Effector memory CD8-positive, alpha-beta T cell (primary cell): ENCODE measurements at regions not wholly inside any gene's neighbourhood (a gene's known extent, or its start where the extent isn't known, plus 50 kb on each side); places are given as distances from the start of the nearest gene placed in this dataset.
"Not testable (repeated sequence)": the region's sequence is repeated elsewhere in the genome, so short reads cannot be mapped to it uniquely, and the experiment has no call there.

Experiments
- ATAC-seq: fragments of 150-1000 bp; cut with Tn5 transposase; replicated peaks from 2 replicates; pipeline ENCODE4 v1.10.0; 2021; ENCODE audit warnings: mild to moderate bottlenecking, moderate library complexity
- DNase-seq, 3 experiments: peaks; one replicate each; pipeline ENCODE4 v3.0.0; 2021
- H3K27ac Mint-ChIP-seq, 2 donors: one replicate each; pipeline ENCODE4 v1.8.0; 2022; ENCODE audit warnings: mild to moderate bottlenecking in 2 of 2, mixed read lengths in 2 of 2, moderate library complexity in 2 of 2
- H3K27me3 Mint-ChIP-seq, 2 donors: one replicate each; pipeline ENCODE4 v1.8.0; 2022; ENCODE audit warnings: mixed read lengths in 2 of 2
- H3K36me3 Mint-ChIP-seq: one replicate; pipeline ENCODE4 v1.8.0; 2022; ENCODE audit warnings: mild to moderate bottlenecking, moderate library complexity, mixed read lengths; ENCODE audit not compliant: insufficient read depth
- H3K4me1 Mint-ChIP-seq, 2 donors: one replicate each; pipeline ENCODE4 v1.8.0; 2022; ENCODE audit warnings: low read depth in 2 of 2, mixed read lengths in 2 of 2
- H3K4me3 Mint-ChIP-seq, 2 donors: one replicate each; pipeline ENCODE4 v1.8.0; 2022; ENCODE audit warnings: mild to moderate bottlenecking in 2 of 2, mixed read lengths in 2 of 2, moderate library complexity in 2 of 2
- H3K9me3 Mint-ChIP-seq, 2 donors: one replicate each; pipeline ENCODE4 v1.8.0; 2022; ENCODE audit warnings: mixed read lengths in 2 of 2

DNA sequence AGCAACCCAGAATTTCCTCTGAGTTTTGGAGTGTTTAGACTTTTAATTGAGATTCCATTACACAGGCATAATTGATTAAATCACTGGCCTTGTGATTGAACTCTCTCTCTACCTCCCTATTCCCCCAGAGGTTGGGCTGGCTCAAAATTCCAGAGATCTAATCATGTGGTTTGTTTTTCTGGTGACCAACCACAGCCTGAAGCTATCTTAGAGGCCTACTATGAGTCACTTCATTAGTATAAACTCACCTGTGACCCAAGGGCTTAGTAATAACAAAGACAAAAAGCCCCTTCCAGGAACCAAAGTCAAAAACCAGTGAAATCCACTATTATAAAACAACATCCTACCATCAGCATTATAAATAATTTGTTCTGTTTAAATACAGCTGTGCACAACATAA, 992.5 kb upstream of the CITED2 start:
- Mint-ChIP-seq H3K27me3 (no peaks in the 10 kb centered on the region), H3K9me3 (peaks cover 0 to 2% of the 10 kb centered on the region in 2 donors), H3K36me3 (no peaks in the 10 kb centered on the region), H3K4me1 (no peaks in the 10 kb centered on the region), H3K4me3 (no peak overlapping the region), H3K27ac (no peak overlapping the region)
- ATAC-seq (no peak), DNase-seq (no peak)

DNA sequence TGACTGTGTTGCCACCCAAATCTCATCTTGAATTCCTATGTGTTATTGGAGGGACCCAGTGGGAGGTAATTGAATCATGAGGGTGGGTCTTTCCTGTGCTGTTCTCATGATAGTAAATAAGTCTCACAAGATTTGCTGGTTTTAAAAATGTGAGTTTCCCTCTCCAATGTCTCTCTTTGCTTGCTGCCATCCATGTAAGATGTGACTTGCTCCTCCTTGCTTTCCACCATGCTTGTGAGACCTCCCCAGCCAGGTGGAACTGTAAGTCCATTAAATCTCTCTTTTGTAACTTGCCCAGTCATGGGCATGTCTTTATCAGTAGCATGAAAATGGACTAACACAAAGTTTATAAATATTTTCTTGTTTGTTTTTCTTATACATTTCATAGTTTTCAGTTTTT, 990.5 kb upstream of the CITED2 start:
- no peaks in the 10 kb centered on the region for H3K4me1 Mint-ChIP-seq
- H3K9me3 Mint-ChIP-seq, result peaks cover 0 to 2% of the 10 kb centered on the region in 2 donors
- H3K27ac Mint-ChIP-seq, result no peak overlapping the region
- no peak overlapping the region for H3K4me3 Mint-ChIP-seq
- no peak for ATAC-seq
- no peaks in the 10 kb centered on the region for H3K36me3 Mint-ChIP-seq
- DNase-seq, result no peak
- no peaks in the 10 kb centered on the region for H3K27me3 Mint-ChIP-seq

GRCh38 chr6:140360651-140361050, 986.2 kb upstream of the CITED2 start:
- no peak for DNase-seq
- Mint-ChIP-seq H3K4me1 (no peaks in the 10 kb centered on the region), H3K9me3 (peaks cover 0 to 2% of the 10 kb centered on the region in 2 donors), H3K27ac (no peak overlapping the region), H3K27me3 (no peaks in the 10 kb centered on the region), H3K36me3 (no peaks in the 10 kb centered on the region), H3K4me3 (no peak overlapping the region)
- ATAC-seq, result no peak

DNA sequence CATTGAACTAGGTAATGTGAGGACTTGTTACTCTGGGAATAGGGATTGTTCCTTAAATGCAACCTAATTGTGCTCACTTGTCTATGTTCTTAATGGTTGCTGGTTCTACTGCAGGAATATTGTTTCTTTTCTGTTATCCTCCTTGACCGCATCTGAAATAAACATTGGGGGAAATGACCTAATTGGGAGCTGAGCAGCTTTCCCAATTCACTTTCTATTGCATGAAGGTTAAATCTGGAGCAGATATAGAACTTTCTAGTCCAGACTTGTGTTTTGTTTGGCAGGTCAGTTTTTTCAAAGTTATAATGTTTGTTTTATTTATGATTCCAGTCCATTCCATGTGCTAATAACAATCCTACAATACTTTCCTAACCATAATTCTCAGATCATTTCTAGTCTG, 981.0 kb upstream of the CITED2 start:
- Mint-ChIP-seq H3K4me1 (no peaks in the 10 kb centered on the region), H3K27ac (no peak overlapping the region), H3K4me3 (no peak overlapping the region), H3K36me3 (no peaks in the 10 kb centered on the region), H3K27me3 (no peaks in the 10 kb centered on the region), H3K9me3 (no peaks in the 10 kb centered on the region)
- ATAC-seq (no peak), DNase-seq (no peak)

GRCh38 chr6:140354296-140354695, 979.8 kb upstream of the CITED2 start:
- no peaks in the 10 kb centered on the region for H3K36me3 Mint-ChIP-seq
- no peak overlapping the region for H3K4me3 Mint-ChIP-seq
- ATAC-seq (no peak), DNase-seq (no peak)
- no peaks in the 10 kb centered on the region for H3K4me1 Mint-ChIP-seq
- no peak overlapping the region for H3K27ac Mint-ChIP-seq
- H3K9me3 Mint-ChIP-seq, result no peaks in the 10 kb centered on the region
- H3K27me3 Mint-ChIP-seq, result no peaks in the 10 kb centered on the region

GRCh38 chr6:140353536-140353935, 979.1 kb upstream of the CITED2 start:
- Mint-ChIP-seq H3K27ac (no peak overlapping the region), H3K27me3 (no peaks in the 10 kb centered on the region), H3K4me1 (no peaks in the 10 kb centered on the region), H3K9me3 (no peaks in the 10 kb centered on the region), H3K36me3 (no peaks in the 10 kb centered on the region), H3K4me3 (no peak overlapping the region)
- ATAC-seq, result no peak
- DNase-seq, result no peak

GRCh38 chr6:140346428-140346827, 972.0 kb upstream of the CITED2 start:
- DNase-seq (no peak), ATAC-seq (no peak)
- Mint-ChIP-seq H3K36me3 (peaks cover 2% of the 10 kb centered on the region), H3K4me3 (no peak overlapping the region), H3K4me1 (no peaks in the 10 kb centered on the region), H3K27ac (no peak overlapping the region), H3K27me3 (peaks cover 0 to 3% of the 10 kb centered on the region in 2 donors), H3K9me3 (peaks cover 0 to 1% of the 10 kb centered on the region in 2 donors)

DNA sequence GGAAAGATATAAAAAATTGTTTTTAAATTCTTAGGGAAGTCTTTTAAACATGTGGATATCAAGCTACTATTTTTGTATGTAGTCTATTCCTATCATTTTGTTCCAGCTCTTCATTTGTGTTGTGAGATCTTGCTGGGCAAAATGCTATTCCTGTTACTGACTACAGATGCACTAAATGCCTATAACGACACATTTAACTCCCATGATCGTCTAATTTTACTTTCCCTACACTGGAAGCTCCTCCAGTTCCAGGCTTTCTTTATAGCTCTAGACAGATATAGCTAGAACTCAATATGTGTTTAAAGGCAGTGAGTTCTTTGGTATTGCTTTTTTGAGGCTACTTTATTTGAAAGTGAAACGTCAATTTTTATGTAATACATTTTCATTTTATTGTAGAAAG, 971.5 kb upstream of the CITED2 start:
- H3K27ac Mint-ChIP-seq, result no peak overlapping the region
- H3K4me1 Mint-ChIP-seq, result no peaks in the 10 kb centered on the region
- peaks cover 0 to 1% of the 10 kb centered on the region in 2 donors for H3K9me3 Mint-ChIP-seq
- peaks cover 3 to 8% of the 10 kb centered on the region in 2 donors for H3K27me3 Mint-ChIP-seq
- DNase-seq (no peak), ATAC-seq (no peak)
- H3K4me3 Mint-ChIP-seq, result no peak overlapping the region
- H3K36me3 Mint-ChIP-seq, result peaks cover 2% of the 10 kb centered on the region

- no peak overlapping the region for H3K27ac Mint-ChIP-seq
- H3K4me1 Mint-ChIP-seq, result no peaks in the 10 kb centered on the region
- peaks cover 0 to 1% of the 10 kb centered on the region in 2 donors for H3K9me3 Mint-ChIP-seq
- H3K36me3 Mint-ChIP-seq, result peaks cover 2% of the 10 kb centered on the region
- no peak for DNase-seq
- H3K27me3 Mint-ChIP-seq, result peaks cover 10% of the 10 kb centered on the region in 2 donors
- ATAC-seq, result no peak
- no peak overlapping the region for H3K4me3 Mint-ChIP-seq
Measured at GRCh38 chr6:140344142-140344913, 969.9 kb upstream of the CITED2 start.

- Mint-ChIP-seq H3K4me1 (no peaks in the 10 kb centered on the region), H3K27me3 (peaks cover 10 to 17% of the 10 kb centered on the region in 2 donors), H3K36me3 (peaks cover 2% of the 10 kb centered on the region), H3K27ac (no peak overlapping the region), H3K4me3 (no peak overlapping the region), H3K9me3 (peaks cover 0 to 1% of the 10 kb centered on the region in 2 donors)
- no peak for ATAC-seq
- no peak for DNase-seq
Measured at GRCh38 chr6:140343128-140343527, 968.7 kb upstream of the CITED2 start.

DNA sequence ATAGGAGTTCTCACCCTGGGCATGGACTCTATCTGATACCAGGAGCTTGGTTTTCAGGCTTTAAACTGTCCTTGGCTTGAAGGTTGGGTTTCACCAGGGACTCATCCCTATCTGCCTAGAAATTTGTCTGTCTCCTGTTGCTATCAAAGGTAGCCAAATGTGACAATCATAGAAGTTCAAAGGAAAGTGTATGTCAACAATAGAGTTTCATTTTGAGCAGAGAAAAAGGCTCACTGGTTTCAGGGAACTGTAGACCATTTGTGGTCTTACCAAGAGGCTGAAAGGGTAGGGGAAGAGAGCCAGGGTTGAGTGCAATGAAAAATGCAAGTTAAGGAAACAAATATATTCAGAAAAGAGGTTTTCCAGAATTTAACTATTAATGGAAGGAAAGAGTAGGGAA, 966.8 kb upstream of the CITED2 start:
- H3K4me1 Mint-ChIP-seq, result no peaks in the 10 kb centered on the region
- H3K4me3 Mint-ChIP-seq, result no peak overlapping the region
- ATAC-seq (no peak), DNase-seq (no peak)
- H3K27me3 Mint-ChIP-seq, result peaks cover 10 to 36% of the 10 kb centered on the region in 2 donors
- peaks cover 2% of the 10 kb centered on the region for H3K36me3 Mint-ChIP-seq
- peaks cover 0 to 3% of the 10 kb centered on the region in 2 donors for H3K9me3 Mint-ChIP-seq
- H3K27ac Mint-ChIP-seq, result no peak overlapping the region

- Mint-ChIP-seq H3K9me3 (peaks cover 0 to 3% of the 10 kb centered on the region in 2 donors), H3K4me3 (no peak overlapping the region), H3K27me3 (peaks cover 10 to 40% of the 10 kb centered on the region in 2 donors), H3K36me3 (peaks cover 2% of the 10 kb centered on the region), H3K4me1 (no peaks in the 10 kb centered on the region), H3K27ac (no peak overlapping the region)
- ATAC-seq (no peak), DNase-seq (no peak)
Measured at GRCh38 chr6:140340795-140341194, 966.3 kb upstream of the CITED2 start.

DNA sequence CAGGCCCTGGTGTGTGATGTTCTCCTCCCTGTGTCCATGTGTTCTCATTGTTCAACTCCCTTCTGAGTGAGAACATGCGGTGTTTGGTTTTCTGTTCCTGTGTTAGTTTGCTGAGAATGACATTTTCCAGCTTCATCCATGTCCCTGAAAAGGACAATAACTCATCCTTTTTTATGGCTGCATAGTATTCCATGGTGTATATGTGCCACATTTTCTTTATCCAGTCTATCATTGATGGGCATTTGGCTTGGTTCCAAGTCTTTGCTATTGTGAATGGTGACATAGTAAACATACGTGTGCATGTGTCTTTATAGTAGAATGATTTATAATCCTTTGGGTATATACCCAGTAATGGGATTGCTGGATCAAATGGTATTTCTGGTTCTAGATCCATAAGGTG, 964.6 kb upstream of the CITED2 start:
- H3K27me3 Mint-ChIP-seq, result peaks cover 10 to 40% of the 10 kb centered on the region in 2 donors
- not testable (repeated sequence) for DNase-seq, H3K4me1 Mint-ChIP-seq, H3K27ac Mint-ChIP-seq, ATAC-seq, H3K36me3 Mint-ChIP-seq, H3K4me3 Mint-ChIP-seq, H3K9me3 Mint-ChIP-seq

- Mint-ChIP-seq H3K4me3 (no peak overlapping the region), H3K27ac (no peak overlapping the region), H3K36me3 (no peaks in the 10 kb centered on the region), H3K4me1 (peaks cover 0 to 6% of the 10 kb centered on the region in 2 donors), H3K9me3 (no peaks in the 10 kb centered on the region), H3K27me3 (no peaks in the 10 kb centered on the region)
- ATAC-seq (no peak), DNase-seq (no peak)
Measured at GRCh38 chr6:140321891-140322290, 947.4 kb upstream of the CITED2 start.
